LNCaP clone FGC (cell line): ENCODE measurements at regions not wholly inside any gene's neighbourhood (a gene's known extent, or its start where the extent isn't known, plus 50 kb on each side); places are given as distances from the start of the nearest gene placed in this dataset.

Experiments
- DNase-seq: peaks from one replicate; pipeline ENCODE4 v3.0.0-alpha.2; 2011; ENCODE audit warnings: low read depth
- H3K4me3 ChIP-seq: 2 replicates; pipeline ENCODE4 v1.5.1; 2011; ENCODE audit warnings: mild to moderate bottlenecking, low read depth, low read length, control low read depth
- TF ChIP-seq, protein P1 (sequence below): IDR thresholded peaks from 2 replicates; pipeline ENCODE4 v1.5.1; 2012; ENCODE audit warnings: mild to moderate bottlenecking; ENCODE audit not compliant: control insufficient read depth, insufficient read depth; ENCODE audit errors: extremely low read depth

DNA sequence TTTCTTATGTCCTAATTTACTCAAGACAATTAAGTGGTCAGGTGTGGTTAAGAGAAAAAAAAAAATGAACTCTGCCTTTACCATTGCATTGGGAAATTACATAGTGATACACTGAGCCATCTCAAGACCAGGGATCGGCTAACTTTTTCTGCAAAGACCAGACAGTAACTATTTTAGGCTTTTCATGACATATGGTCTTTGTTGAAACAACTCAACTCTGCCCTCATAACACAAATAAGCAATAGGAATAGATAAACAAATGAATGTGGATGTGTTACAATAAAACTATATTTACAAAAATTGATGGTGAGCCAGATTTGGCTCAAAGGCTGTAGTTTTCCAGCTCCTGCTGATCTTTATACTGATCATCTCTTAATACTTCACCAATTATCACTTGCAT lies 632.6 kb upstream of the INTU start:
- no peak for DNase-seq
- H3K4me3 ChIP-seq = no peak overlapping the region
- TF ChIP-seq, protein P1, sequence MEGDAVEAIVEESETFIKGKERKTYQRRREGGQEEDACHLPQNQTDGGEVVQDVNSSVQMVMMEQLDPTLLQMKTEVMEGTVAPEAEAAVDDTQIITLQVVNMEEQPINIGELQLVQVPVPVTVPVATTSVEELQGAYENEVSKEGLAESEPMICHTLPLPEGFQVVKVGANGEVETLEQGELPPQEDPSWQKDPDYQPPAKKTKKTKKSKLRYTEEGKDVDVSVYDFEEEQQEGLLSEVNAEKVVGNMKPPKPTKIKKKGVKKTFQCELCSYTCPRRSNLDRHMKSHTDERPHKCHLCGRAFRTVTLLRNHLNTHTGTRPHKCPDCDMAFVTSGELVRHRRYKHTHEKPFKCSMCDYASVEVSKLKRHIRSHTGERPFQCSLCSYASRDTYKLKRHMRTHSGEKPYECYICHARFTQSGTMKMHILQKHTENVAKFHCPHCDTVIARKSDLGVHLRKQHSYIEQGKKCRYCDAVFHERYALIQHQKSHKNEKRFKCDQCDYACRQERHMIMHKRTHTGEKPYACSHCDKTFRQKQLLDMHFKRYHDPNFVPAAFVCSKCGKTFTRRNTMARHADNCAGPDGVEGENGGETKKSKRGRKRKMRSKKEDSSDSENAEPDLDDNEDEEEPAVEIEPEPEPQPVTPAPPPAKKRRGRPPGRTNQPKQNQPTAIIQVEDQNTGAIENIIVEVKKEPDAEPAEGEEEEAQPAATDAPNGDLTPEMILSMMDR = no peak

DNA sequence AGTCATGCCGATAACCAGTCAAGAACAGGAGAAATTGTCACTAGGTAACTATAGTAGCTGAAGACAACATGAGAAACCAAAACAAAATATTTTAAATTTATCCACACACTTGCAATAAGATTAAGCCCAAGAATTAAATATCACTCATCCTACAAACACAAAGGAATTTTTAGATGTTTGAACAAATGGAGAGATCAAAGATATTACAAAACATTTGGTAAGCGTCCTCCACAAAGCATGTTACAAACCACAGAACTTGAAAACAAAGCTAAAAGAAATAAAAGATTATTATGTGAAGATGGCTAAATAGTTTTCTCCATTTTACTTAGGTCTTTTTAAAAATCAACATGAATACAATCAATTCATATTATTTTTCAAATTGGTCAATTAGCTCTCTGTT lies 631.9 kb upstream of the INTU start:
- H3K4me3 ChIP-seq = no peak overlapping the region

DNA sequence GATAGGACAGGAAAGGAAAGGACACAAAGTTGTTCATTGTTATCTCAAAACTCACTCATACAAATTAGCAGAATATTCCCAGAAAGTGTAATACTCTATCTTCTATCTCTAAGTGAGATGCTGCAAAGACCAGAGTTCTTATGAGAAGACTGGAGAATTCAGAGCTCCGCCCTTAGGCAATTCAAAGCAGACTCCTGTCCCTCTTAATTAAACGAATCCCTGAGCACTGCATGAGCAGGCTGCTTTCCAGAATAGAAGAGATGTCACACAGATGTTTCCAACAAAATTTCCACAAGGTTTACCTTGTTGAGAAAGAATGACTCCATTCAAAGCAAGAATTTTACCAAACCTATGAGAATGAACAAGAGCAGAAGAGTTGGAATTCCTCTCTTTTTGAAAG lies 630.8 kb upstream of the INTU start:
- H3K4me3 ChIP-seq = no peak overlapping the region
- TF ChIP-seq, protein P1 = no peak
- no peak for DNase-seq

More for the DNA sequence above, 631.9 kb upstream of the INTU start:
- no peak for DNase-seq
- TF ChIP-seq, protein P1 = no peak

DNA sequence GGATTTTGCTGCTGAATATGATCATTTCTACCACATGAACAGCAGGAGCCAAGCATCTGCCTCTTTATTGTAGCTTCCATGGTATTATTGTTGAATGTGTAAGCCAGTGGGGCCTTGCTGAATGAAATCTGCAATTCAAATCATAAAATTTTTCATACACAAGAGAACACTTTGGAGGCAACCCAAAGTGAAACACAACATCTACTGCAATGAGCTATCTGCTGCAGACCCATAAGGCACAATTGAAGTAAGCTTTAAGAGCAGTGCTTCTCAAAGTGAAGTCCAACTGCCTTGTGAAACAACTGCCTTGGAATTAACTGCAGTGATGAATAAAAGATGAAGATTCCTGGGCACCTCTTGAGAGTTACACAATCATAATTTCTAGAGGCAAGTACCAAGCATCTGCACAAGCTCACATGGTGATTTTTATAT lies 626.3 kb upstream of the INTU start:
- no peak overlapping the region for H3K4me3 ChIP-seq
- DNase-seq = no peak
- TF ChIP-seq, protein P1 = no peak

DNA sequence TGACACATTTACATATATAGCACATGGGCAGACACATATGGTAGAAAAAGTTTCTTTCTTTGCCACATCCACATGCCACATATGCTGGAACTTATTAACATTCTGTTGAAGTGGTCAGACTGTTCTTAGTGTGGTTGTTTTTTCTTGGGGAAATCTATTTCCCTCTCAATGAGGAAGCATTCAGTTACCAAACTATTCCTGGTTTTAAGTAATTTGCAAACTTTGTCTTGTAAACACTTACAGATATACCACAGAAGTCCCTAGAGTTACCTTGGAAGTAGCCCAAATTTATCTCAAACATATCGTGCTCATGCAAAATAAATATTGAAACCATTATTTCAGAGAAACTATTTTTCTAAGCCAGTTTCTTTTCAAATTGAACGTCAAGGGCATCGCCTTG lies 625.5 kb upstream of the INTU start:
- H3K4me3 ChIP-seq = no peak overlapping the region
- no peak for DNase-seq
- TF ChIP-seq, protein P1 = no peak

DNA sequence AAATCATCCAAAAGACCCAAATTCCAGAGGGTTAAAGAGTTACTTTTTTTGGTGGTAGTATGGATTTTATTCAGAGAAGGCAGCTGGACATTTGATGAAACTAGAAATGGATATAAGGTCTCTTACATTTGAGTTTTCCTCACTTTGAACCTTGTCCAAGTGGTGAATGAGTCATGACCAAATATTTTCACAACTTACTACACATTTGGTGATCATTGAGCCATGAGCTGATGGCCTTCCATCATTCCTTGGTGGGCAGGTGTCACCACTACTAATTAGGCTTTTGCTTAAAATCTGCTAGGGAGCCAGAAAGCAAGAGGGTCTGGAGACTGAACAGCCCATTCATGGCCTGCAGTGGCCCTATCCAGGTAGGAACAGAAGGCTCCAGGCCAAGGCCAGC lies 620.2 kb upstream of the INTU start:
- H3K4me3 ChIP-seq = no peak overlapping the region
- TF ChIP-seq, protein P1 = no peak
- DNase-seq = no peak

DNA sequence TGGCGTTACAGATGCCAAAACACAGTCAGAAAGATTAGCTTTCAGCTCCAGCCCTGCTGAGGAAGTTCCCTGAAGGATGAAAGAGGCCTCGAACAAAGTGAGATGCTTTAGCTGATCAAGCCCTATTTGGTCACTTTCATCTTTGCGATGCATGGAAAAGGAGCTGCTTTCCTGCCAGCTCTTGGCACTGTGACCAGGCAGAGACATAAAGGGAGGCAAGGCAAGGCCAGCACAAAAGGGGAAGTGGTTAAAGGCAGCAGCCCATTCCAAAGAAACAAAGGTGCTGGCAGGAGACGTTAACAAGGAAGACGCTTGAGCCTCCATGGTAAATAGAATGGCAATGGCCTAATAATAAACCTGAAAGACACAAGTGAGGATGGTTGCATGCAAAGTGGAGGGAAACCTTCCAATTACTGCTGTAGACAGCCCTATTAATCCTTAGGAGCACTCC lies 617.1 kb upstream of the INTU start:
- TF ChIP-seq, protein P1 = no peak
- no peak for DNase-seq
- no peak overlapping the region for H3K4me3 ChIP-seq
